Peyer's patch (tissue), 4 donors: ENCODE measurements at regions not wholly inside any gene's neighbourhood (a gene's known extent, or its start where the extent isn't known, plus 50 kb on each side); places are given as distances from the start of the nearest gene placed in this dataset.

ENCODE experiments used
- DNase-seq, 3 donors: peaks; one replicate each; pipeline ENCODE4 v3.0.0-alpha.2; 2017 to 2019
- H3K27ac ChIP-seq, 4 donors: fragments of 200-600 bp; sonication (generic); one replicate each; pipeline ENCODE4 v1.5.1; 2016 to 2019
- H3K27me3 ChIP-seq, 2 donors: fragments of 200-600 bp; sonication (generic); one replicate each; pipeline ENCODE4 v1.5.1; 2019
- H3K36me3 ChIP-seq, 3 donors: fragments of 200-600 bp; sonication (generic); one replicate each; pipeline ENCODE4 v1.5.1; 2016 to 2019
- H3K4me1 ChIP-seq, 4 donors: fragments of 200-600 bp; sonication (generic); one replicate each; pipeline ENCODE4 v1.5.1; 2016 to 2019
- H3K4me3 ChIP-seq, 4 donors: fragments of 200-600 bp; sonication (generic); 1 replicate in 3 of 4; 2 replicates in 1 of 4; pipeline ENCODE4 v1.5.1; 2016 to 2019; ENCODE audit warnings: mild to moderate bottlenecking in 1 of 4
- H3K9me3 ChIP-seq, 4 donors: fragments of 200-600 bp; sonication (generic); one replicate each; pipeline ENCODE4 v1.5.1; 2016 to 2019; ENCODE audit warnings: mild to moderate bottlenecking in 1 of 4
- CTCF ChIP-seq, 6 experiments: fragments of 450-650 bp in 4 of 6; fragments of 200-600 bp in 2 of 6; sonication (generic) in 1 of 6; IDR thresholded peaks; one replicate each; pipeline ENCODE4 v1.5.1; 2017 to 2019; ENCODE audit warnings: antibody characterized with exemption in 6 of 6, mild to moderate bottlenecking in 3 of 6, moderate library complexity in 1 of 6
- POLR2A ChIP-seq, 2 donors: fragments of 450-650 bp; IDR thresholded peaks; one replicate each; pipeline ENCODE4 v1.5.1; 2017; ENCODE audit warnings: antibody characterized with exemption in 2 of 2, mild to moderate bottlenecking in 2 of 2, moderate library complexity in 2 of 2

- H3K4me1 ChIP-seq = no peaks in the 10 kb centered on the region
- no peak for TF ChIP-seq POLR2A (IDR thresholded peaks at IDR 0.05)
- no peak for TF ChIP-seq CTCF (IDR thresholded peaks at IDR 0.05)
- no peaks in the 10 kb centered on the region for H3K36me3 ChIP-seq
- no peaks in the 10 kb centered on the region for H3K27me3 ChIP-seq
- H3K27ac ChIP-seq = no peak overlapping the region
- DNase-seq = no peak
- no peaks in the 10 kb centered on the region for H3K9me3 ChIP-seq
- no peak overlapping the region for H3K4me3 ChIP-seq
These were observed 174.2 kb upstream of the CDH19 start for GRCh38 chr18:66778048-66778447.

- Histone ChIP-seq H3K27me3 (no peaks in the 10 kb centered on the region), H3K9me3 (no peaks in the 10 kb centered on the region), H3K27ac (no peak overlapping the region), H3K36me3 (no peaks in the 10 kb centered on the region), H3K4me1 (no peaks in the 10 kb centered on the region), H3K4me3 (no peak overlapping the region)
- no peak for DNase-seq
- TF ChIP-seq CTCF (IDR thresholded peaks at IDR 0.05) = no peak
- TF ChIP-seq POLR2A (IDR thresholded peaks at IDR 0.05) = no peak
These were observed 165.5 kb upstream of the CDH19 start for GRCh38 chr18:66769375-66769774.

- H3K9me3 ChIP-seq = no peaks in the 10 kb centered on the region
- no peaks in the 10 kb centered on the region for H3K27me3 ChIP-seq
- H3K4me3 ChIP-seq = no peak overlapping the region
- no peak overlapping the region for H3K27ac ChIP-seq
- no peak for DNase-seq
- no peaks in the 10 kb centered on the region for H3K36me3 ChIP-seq
- H3K4me1 ChIP-seq = no peaks in the 10 kb centered on the region
- TF ChIP-seq CTCF (IDR thresholded peaks at IDR 0.05) (no peak), POLR2A (IDR thresholded peaks at IDR 0.05) (no peak)
These were observed 160.3 kb upstream of the CDH19 start for GRCh38 chr18:66764230-66764629.

- Histone ChIP-seq H3K4me3 (no peak overlapping the region), H3K27ac (no peak overlapping the region), H3K4me1 (no peaks in the 10 kb centered on the region), H3K9me3 (no peaks in the 10 kb centered on the region), H3K36me3 (no peaks in the 10 kb centered on the region), H3K27me3 (no peaks in the 10 kb centered on the region)
- TF ChIP-seq POLR2A (IDR thresholded peaks at IDR 0.05) (no peak), CTCF (IDR thresholded peaks at IDR 0.05) (no peak)
- no peak for DNase-seq
These were observed 157.3 kb upstream of the CDH19 start for GRCh38 chr18:66761166-66761565.

GRCh38 chr18:66760559-66760958 is 156.7 kb upstream of the CDH19 start:
- TF ChIP-seq CTCF (IDR thresholded peaks at IDR 0.05) (no peak), POLR2A (IDR thresholded peaks at IDR 0.05) (no peak)
- Histone ChIP-seq H3K4me1 (no peaks in the 10 kb centered on the region), H3K27me3 (no peaks in the 10 kb centered on the region), H3K9me3 (no peaks in the 10 kb centered on the region), H3K36me3 (no peaks in the 10 kb centered on the region), H3K4me3 (no peak overlapping the region), H3K27ac (no peak overlapping the region)
- DNase-seq = no peak
